ENCODE measurements at regions not wholly inside any gene's neighbourhood (a gene's known extent, or its start where the extent isn't known, plus 50 kb on each side); places are given as distances from the start of the nearest gene placed in this dataset.

DNA sequence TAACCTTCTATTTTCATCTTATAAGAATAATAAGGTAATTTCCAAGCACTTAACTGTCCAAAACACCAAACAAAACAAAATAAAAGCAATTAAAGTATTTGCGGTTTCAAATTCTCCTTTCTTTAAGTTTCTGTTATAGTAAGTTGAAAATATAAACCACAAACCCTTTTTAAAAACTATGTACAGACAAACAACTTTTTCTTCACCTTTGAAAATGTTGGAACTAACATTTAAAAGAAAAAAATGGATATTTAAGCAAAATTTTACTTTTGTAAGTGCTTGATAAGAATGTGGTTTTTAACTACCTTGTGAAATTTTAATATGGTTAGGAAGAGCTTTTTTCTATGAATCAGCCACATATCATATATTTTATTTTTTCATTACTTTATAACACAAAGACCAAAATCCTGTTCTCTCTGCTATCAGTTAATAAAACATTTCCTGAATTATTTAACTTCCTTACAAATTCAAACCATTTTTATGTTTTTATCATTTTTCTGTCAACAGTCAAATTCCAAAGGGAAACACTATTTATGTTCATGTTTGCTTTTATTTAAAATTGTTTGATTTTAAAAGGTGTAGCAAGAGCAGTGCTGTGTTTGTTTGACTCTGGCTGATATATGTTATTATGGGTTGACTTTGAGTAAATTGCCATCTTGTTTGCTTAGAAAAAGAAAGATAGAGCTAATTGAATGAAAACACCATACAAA is 554.1 kb upstream of the KLHL1 start:
- Histone ChIP-seq H2AFZ (ENCODE audit: low read length) (peak overlapping the region; percentile 27; the same call in 1 of the 2 replicates), H4K20me1 (ENCODE audit: insufficient read depth, low read length, poor library complexity, severe bottlenecking) (no peaks in the 10 kb centered on the region), H3F3A (ENCODE audit: low read depth) (0 out of 2 replicates have a peak, but pooled peaks cover 4% of the 10 kb centered on the region), H3K4me2 (ENCODE audit: low read depth, low read length, poor library complexity, severe bottlenecking) (peak overlapping the region; percentile 55), H3K9ac (ENCODE audit: low read depth, low read length, poor library complexity, severe bottlenecking) (peak overlapping the region; percentile 41), H3K9me2 (replicated peaks; ENCODE audit: low read depth, low read length) (no peaks in the 10 kb centered on the region), H3K36me3 (ENCODE audit: insufficient read depth, low read length) (no peaks in the 10 kb centered on the region), H3K27me3 (ENCODE audit: insufficient read depth, low read length, poor library complexity, severe bottlenecking) (no peaks in the 10 kb centered on the region), H3K4me3 (ENCODE audit: low read length, poor library complexity, severe bottlenecking) (peak overlapping the region; percentile 26), H3K79me2 (ENCODE audit: insufficient read depth, low read length) (no peaks in the 10 kb centered on the region), H3K9me3 (ENCODE audit: insufficient read depth, low read depth, low read length) (no peaks in the 10 kb centered on the region), H3K4me1 (ENCODE audit: insufficient read depth, low read length, poor library complexity, severe bottlenecking) (peaks cover 47% of the 10 kb centered on the region)
- TF ChIP-seq EZH2phosphoT487 (IDR thresholded peaks at IDR 0.05; ENCODE audit: borderline replicate concordance), result no peak
- TF ChIP-seq, protein P1, sequence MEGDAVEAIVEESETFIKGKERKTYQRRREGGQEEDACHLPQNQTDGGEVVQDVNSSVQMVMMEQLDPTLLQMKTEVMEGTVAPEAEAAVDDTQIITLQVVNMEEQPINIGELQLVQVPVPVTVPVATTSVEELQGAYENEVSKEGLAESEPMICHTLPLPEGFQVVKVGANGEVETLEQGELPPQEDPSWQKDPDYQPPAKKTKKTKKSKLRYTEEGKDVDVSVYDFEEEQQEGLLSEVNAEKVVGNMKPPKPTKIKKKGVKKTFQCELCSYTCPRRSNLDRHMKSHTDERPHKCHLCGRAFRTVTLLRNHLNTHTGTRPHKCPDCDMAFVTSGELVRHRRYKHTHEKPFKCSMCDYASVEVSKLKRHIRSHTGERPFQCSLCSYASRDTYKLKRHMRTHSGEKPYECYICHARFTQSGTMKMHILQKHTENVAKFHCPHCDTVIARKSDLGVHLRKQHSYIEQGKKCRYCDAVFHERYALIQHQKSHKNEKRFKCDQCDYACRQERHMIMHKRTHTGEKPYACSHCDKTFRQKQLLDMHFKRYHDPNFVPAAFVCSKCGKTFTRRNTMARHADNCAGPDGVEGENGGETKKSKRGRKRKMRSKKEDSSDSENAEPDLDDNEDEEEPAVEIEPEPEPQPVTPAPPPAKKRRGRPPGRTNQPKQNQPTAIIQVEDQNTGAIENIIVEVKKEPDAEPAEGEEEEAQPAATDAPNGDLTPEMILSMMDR (conservative IDR thresholded peaks at IDR 0.05; ENCODE audit: low read length), result no peak

GRCh38 chr13:70644052-70644451 is 535.8 kb upstream of the KLHL1 start:
- no peaks in the 10 kb centered on the region for H3K79me2 ChIP-seq (ENCODE audit: insufficient read depth, low read length)
- H3K27me3 ChIP-seq (ENCODE audit: insufficient read depth, low read length, poor library complexity, severe bottlenecking), result no peaks in the 10 kb centered on the region
- H3K4me1 ChIP-seq (ENCODE audit: insufficient read depth, low read length, poor library complexity, severe bottlenecking), result no peaks in the 10 kb centered on the region
- no peak overlapping the region for H3K4me2 ChIP-seq (ENCODE audit: low read depth, low read length, poor library complexity, severe bottlenecking)
- no peak overlapping the region for H3K9ac ChIP-seq (ENCODE audit: low read depth, low read length, poor library complexity, severe bottlenecking)
- no peak for TF ChIP-seq EZH2phosphoT487 (IDR thresholded peaks at IDR 0.05; ENCODE audit: borderline replicate concordance)
- TF ChIP-seq, protein P1 (conservative IDR thresholded peaks at IDR 0.05; ENCODE audit: low read length), result no peak
- no peaks in the 10 kb centered on the region for H3K9me3 ChIP-seq (ENCODE audit: insufficient read depth, low read depth, low read length)
- no peaks in the 10 kb centered on the region for H3K9me2 ChIP-seq (replicated peaks; ENCODE audit: low read depth, low read length)
- no peaks in the 10 kb centered on the region for H4K20me1 ChIP-seq (ENCODE audit: insufficient read depth, low read length, poor library complexity, severe bottlenecking)
- no peaks in the 10 kb centered on the region for H3K36me3 ChIP-seq (ENCODE audit: insufficient read depth, low read length)
- H3K4me3 ChIP-seq (ENCODE audit: low read length, poor library complexity, severe bottlenecking), result no peak overlapping the region
- H3F3A ChIP-seq (ENCODE audit: low read depth), result no peaks in the 10 kb centered on the region
- H2AFZ ChIP-seq (ENCODE audit: low read length), result no peak overlapping the region

GRCh38 chr13:70634893-70635292 is 526.6 kb upstream of the KLHL1 start:
- no peak overlapping the region for H3K4me2 ChIP-seq (ENCODE audit: low read depth, low read length, poor library complexity, severe bottlenecking)
- no peaks in the 10 kb centered on the region for H3K9me3 ChIP-seq (ENCODE audit: insufficient read depth, low read depth, low read length)
- TF ChIP-seq, protein P1 (conservative IDR thresholded peaks at IDR 0.05; ENCODE audit: low read length), result no peak
- TF ChIP-seq EZH2phosphoT487 (IDR thresholded peaks at IDR 0.05; ENCODE audit: borderline replicate concordance), result no peak
- no peaks in the 10 kb centered on the region for H3K9me2 ChIP-seq (replicated peaks; ENCODE audit: low read depth, low read length)
- H3K4me3 ChIP-seq (ENCODE audit: low read length, poor library complexity, severe bottlenecking), result no peak overlapping the region
- H3K79me2 ChIP-seq (ENCODE audit: insufficient read depth, low read length), result no peaks in the 10 kb centered on the region
- no peak overlapping the region for H2AFZ ChIP-seq (ENCODE audit: low read length)
- no peaks in the 10 kb centered on the region for H3K27me3 ChIP-seq (ENCODE audit: insufficient read depth, low read length, poor library complexity, severe bottlenecking)
- H3F3A ChIP-seq (ENCODE audit: low read depth), result no peaks in the 10 kb centered on the region
- H3K4me1 ChIP-seq (ENCODE audit: insufficient read depth, low read length, poor library complexity, severe bottlenecking), result no peaks in the 10 kb centered on the region
- H3K9ac ChIP-seq (ENCODE audit: low read depth, low read length, poor library complexity, severe bottlenecking), result no peak overlapping the region
- no peaks in the 10 kb centered on the region for H3K36me3 ChIP-seq (ENCODE audit: insufficient read depth, low read length)
- H4K20me1 ChIP-seq (ENCODE audit: insufficient read depth, low read length, poor library complexity, severe bottlenecking), result no peaks in the 10 kb centered on the region

Measured in Loucy (cell line).